IgD-negative memory B cell (primary cell): ENCODE measurements at regions not wholly inside any gene's neighbourhood (a gene's known extent, or its start where the extent isn't known, plus 50 kb on each side); places are given as distances from the start of the nearest gene placed in this dataset.
A peak's percentile ranks its signal among the peaks of the same experiment; 100 is the strongest.

Source experiments
- H3K27ac Mint-ChIP-seq, 3 donors: one replicate each; pipeline ENCODE4 v1.8.0; 2020 to 2022; ENCODE audit warnings: mild to moderate bottlenecking in 3 of 3, mixed read lengths in 3 of 3, moderate library complexity in 1 of 3
- H3K27me3 Mint-ChIP-seq: one replicate; pipeline ENCODE4 v1.8.0; 2021; ENCODE audit warnings: mixed read lengths
- H3K36me3 Mint-ChIP-seq: one replicate; pipeline ENCODE4 v1.8.0; 2020; ENCODE audit warnings: mild to moderate bottlenecking, mixed read lengths
- H3K4me1 Mint-ChIP-seq, 3 donors: one replicate each; pipeline ENCODE4 v1.8.0; 2020 to 2022; ENCODE audit warnings: mixed read lengths in 3 of 3, mild to moderate bottlenecking in 1 of 3
- H3K4me3 Mint-ChIP-seq, 4 donors: one replicate each; pipeline ENCODE4 v1.8.0; 2020 to 2022; ENCODE audit warnings: mild to moderate bottlenecking in 4 of 4, mixed read lengths in 4 of 4, moderate library complexity in 3 of 4
- H3K9me3 Mint-ChIP-seq, 3 donors: one replicate each; pipeline ENCODE4 v1.8.0; 2020 to 2021; ENCODE audit warnings: mixed read lengths in 3 of 3, mild to moderate bottlenecking in 1 of 3

DNA sequence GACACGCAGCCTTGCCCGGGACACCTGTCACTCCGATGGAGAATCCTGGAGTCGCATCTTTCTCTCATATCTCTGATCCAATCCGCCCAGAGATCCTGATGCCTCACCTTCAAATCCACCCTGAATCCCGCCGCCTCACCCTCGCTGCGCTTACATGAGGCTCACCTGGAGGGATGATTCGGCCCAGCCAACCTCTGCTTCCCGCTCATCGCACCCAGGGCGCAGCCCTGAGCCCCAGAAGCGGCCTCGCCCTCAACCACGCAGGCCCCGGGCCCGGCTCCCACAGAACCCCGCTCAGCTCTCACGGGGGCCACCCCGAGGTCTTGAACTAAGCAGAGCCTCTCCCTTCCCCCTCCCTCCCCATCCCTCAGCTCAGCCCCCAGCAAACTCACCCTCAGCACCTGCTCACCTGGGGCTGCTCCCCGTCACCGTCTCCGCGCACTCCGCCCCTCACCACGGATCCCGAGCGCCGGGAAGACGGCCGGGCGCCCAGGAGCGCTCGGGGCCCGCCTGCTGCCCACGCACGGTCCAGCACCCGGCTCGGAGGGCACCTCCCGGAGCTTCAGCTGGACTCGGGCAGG, 160.0 kb downstream of the NDUFA10 start:
- H3K27me3 Mint-ChIP-seq = no peaks in the 10 kb centered on the region
- no peaks in the 10 kb centered on the region for H3K36me3 Mint-ChIP-seq
- no peak overlapping the region for H3K4me3 Mint-ChIP-seq
- H3K9me3 Mint-ChIP-seq = no peaks in the 10 kb centered on the region
- H3K27ac Mint-ChIP-seq = no peak overlapping the region
- H3K4me1 Mint-ChIP-seq = no peaks in the 10 kb centered on the region

DNA sequence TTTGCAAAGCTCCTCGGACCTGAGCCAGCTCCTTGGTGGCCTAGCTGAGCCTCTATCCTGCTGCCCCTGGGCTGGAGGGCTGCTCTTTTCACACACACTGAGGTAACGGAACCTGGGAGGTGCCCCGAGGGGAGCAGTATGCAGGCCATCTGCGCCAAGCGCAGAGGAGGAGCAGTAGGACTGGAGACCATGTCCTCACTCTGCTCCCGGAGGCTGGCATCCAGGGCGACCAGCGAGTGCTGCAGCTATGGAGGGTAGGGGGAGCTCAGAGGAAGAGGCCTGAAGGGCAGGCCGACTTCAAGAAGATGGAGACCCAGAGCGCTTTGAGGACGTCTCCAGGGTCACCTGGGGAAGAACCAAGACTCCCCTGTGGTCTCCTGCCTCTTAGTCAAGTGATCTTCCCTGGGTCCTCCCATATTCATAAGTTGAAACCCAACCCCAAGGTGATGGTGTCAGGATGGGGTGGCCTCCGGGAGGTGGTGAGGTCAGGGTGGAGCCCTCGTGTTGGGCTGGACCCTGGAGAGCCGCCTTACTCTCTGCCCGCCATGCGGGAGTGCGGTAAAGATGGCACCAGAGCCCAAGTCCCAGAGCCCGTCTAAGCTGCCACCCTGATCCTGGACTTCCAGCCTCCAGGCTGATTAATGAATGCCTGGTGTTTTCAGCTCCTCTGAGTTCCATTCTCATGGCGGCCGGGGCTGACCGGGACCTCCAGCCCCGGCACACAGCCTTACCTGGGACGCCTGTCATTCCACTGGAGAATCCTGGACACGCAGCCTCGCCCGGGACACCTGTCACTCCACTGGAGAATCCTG, 160.7 kb downstream of the NDUFA10 start:
- Mint-ChIP-seq H3K27me3 (no peaks in the 10 kb centered on the region), H3K4me1 (peaks cover 0 to 2% (median 0%) of the 10 kb centered on the region in 3 donors), H3K27ac (no peak overlapping the region), H3K4me3 (no peak overlapping the region), H3K36me3 (no peaks in the 10 kb centered on the region), H3K9me3 (no peaks in the 10 kb centered on the region)

DNA sequence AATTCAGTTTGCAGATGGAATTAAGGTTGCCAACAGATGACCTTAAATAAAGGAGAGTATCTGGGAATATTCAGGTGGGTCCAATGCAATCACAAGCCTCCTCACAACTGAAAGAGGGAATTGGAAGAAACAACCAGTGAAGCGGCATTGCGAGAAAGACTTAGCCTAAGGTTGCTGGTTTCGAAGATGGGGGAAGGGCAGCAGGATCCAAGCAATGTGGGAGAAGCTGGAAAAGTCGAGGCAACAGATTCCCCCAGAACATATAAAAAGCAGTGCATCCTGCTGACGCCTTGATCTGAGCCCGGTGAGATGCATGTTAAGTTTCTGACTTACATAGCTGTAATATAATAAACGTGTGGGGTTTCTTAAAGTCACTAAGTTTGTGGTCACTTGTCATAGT, 162.5 kb downstream of the NDUFA10 start:
- Mint-ChIP-seq H3K27ac (no peak overlapping the region), H3K4me3 (no peak overlapping the region), H3K4me1 (peaks cover 0 to 2% (median 0%) of the 10 kb centered on the region in 3 donors), H3K9me3 (no peaks in the 10 kb centered on the region), H3K27me3 (peaks cover 1% of the 10 kb centered on the region), H3K36me3 (no peaks in the 10 kb centered on the region)

DNA sequence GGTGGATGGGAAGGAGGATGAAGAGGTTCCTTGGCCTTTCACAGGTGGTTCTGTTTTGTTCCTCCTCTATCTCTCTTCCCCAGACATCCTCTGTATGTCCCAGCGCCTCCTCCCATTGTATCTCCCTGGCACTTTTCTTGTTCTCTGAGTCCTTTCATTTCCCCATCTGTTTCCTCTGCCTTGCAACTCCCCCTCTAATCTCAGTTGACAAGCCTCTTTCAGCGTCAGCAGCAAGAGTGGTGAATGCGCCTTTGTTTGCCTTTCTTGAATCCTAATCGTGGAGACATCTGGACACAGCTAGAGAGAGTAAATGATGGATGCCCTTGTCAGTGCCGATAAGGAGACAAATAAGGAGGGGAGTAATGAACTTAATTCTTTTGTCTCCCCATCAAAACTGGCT, 167.0 kb downstream of the NDUFA10 start:
- Mint-ChIP-seq H3K9me3 (no peaks in the 10 kb centered on the region), H3K36me3 (no peaks in the 10 kb centered on the region), H3K4me3 (no peak overlapping the region), H3K27me3 (peaks cover 12% of the 10 kb centered on the region), H3K27ac (peak overlapping the region in 1 of 3 donors; percentile 44), H3K4me1 (peaks cover 0 to 2% (median 0%) of the 10 kb centered on the region in 3 donors)

DNA sequence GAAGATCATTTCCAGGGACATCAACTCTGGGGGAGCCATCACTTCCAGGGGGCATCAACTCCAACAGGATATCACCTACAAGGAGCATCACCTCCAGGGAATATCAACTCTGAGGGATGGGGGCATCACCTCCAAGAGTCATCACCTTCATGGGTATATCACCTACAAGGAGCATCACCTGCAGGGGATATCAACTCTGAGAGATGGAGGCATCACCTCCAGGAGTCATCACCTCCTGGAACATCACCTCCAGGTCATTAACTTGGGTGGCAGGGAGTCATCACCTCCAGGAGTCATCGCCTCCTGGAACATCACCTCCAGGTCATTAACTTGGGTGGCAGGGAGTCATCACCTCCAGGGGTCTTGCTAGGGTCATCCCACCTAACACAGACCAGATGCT, 167.6 kb downstream of the NDUFA10 start:
- Mint-ChIP-seq H3K27me3 (peaks cover 12% of the 10 kb centered on the region), H3K27ac (no peak overlapping the region), H3K4me1 (peaks cover 0 to 2% (median 0%) of the 10 kb centered on the region in 3 donors), H3K36me3 (no peaks in the 10 kb centered on the region), H3K4me3 (no peak overlapping the region), H3K9me3 (no peaks in the 10 kb centered on the region)

DNA sequence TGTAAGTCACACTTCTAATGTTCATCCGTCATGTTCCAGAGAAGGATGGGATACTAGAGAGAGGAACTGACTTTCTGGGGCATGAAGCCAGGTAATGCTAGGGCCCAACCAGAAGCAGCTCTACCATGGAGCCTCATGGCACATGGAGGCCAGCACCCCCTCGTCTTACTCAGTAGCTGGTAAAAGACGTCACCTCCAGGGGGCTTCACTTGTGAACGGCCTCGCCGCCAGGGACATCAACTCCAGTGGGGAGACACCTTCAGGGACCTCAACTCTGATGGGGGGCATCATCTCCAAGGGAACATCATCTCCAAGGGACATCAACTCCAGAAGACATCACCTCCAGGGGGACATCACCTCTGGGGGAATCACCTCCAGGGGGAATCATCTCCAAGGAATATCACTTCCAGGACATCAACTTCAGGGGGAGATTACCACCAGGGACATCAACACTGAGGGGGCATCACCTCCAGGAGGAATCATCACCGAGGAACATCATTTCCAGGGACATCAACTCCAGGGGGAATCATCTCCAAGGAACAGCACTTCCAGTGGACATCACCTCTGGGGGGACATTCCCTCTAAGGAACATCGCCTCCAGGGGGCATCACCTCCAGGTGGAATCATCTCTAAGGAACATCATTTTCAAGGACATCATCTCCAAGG, 168.4 kb downstream of the NDUFA10 start:
- no peak overlapping the region for H3K4me3 Mint-ChIP-seq
- peaks cover 0 to 2% (median 0%) of the 10 kb centered on the region in 3 donors for H3K9me3 Mint-ChIP-seq
- H3K4me1 Mint-ChIP-seq = peaks cover 0 to 2% (median 0%) of the 10 kb centered on the region in 3 donors
- H3K27ac Mint-ChIP-seq = no peak overlapping the region
- H3K27me3 Mint-ChIP-seq = peaks cover 12% of the 10 kb centered on the region
- H3K36me3 Mint-ChIP-seq = no peaks in the 10 kb centered on the region

DNA sequence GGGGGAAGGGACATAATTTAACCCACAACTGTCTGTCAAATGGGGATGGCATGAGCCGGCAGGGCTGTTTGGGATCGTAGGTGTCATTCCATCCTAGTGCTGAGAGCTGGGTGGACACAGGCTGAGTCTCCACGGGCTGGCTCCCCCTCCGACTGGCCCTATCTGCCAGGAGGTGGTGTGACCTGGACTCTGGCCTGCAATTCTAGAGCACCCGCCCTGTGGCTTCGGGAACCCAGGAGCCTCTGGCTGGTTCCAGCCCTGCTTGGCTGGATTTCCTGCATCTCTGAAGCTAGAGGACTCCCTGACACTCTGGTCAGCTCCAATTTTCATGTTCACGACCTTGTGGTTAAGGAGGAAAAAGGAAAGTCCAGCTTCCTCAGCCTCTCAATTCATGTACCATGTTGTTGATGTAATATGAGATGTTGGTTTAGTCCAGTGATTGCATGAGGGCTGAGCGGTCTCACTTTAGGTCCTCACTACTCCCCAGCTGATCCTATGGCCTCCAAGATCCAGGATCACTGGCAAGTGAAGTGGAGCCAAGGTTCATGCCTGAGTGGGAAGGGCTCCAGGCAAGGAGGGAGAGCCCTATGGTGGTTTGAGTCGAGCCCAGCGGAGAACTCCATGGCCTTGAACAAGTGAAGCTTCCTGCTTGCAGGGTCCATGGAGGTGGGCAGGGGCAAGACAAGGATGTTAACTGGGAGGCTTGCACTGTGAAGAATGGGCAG, 169.1 kb downstream of the NDUFA10 start:
- peaks cover 4 to 8% (median 6%) of the 10 kb centered on the region in 3 donors for H3K9me3 Mint-ChIP-seq

DNA sequence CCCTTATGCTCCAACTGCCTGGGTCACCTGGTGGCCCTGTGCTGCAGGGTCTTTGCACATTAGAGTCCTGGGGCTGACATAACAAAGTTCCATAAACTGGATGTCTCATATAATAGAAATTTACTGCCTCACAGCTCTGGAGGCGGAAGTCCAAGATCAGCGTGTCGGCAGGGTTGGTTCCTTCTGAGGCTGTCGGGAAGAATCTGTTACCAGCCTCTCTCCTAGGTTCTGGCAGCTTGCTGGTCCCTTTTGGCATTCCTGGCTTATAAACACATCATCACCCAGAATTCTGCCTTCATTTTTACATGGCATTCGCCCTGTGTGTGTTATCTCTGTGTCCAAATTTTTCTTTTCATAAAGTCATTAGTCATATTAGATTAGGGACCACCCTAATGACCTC, 170.5 kb downstream of the NDUFA10 start:
- Mint-ChIP-seq H3K27ac (no peak overlapping the region), H3K4me3 (no peak overlapping the region), H3K27me3 (peaks cover 12% of the 10 kb centered on the region), H3K9me3 (peaks cover 4 to 14% (median 11%) of the 10 kb centered on the region in 3 donors), H3K36me3 (no peaks in the 10 kb centered on the region), H3K4me1 (peaks cover 0 to 1% (median 0%) of the 10 kb centered on the region in 3 donors)

More for the DNA sequence above, 169.1 kb downstream of the NDUFA10 start:
- no peak overlapping the region for H3K4me3 Mint-ChIP-seq
- peaks cover 0 to 2% (median 0%) of the 10 kb centered on the region in 3 donors for H3K4me1 Mint-ChIP-seq
- H3K27ac Mint-ChIP-seq = no peak overlapping the region
- H3K27me3 Mint-ChIP-seq = peaks cover 12% of the 10 kb centered on the region
- H3K36me3 Mint-ChIP-seq = no peaks in the 10 kb centered on the region

DNA sequence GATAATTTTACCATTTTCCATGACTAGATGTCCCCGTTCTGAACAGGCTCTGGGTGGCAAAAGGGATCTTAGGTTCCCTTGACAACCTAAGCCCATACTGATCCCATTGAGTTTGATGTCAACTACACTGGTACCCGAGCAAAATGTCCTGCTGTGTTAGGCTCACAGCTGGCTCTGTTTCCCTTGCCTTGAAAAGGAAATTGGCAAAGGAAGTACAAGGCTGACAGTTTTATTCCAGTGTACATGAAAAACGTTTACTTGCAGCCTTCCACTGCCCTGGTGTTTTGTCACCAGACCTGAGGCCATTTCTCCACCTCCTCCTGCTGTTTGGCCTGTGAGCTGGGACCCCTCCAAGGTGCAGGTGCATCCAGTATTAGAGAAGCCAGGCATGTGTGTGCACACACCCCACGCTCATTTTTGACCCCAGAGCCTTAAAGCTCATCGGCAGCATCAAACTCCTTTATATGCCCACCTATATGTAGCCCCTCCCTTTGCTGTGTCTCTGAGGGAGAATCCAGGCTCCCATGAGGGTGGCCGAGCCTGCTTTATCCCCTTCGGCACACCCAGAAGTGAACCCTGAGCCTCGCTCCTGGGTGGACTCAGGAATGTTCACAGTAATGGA, 171.3 kb downstream of the NDUFA10 start:
- H3K4me1 Mint-ChIP-seq = no peaks in the 10 kb centered on the region
- H3K4me3 Mint-ChIP-seq = peak overlapping the region in 1 of 4 donors; percentile 60
- no peaks in the 10 kb centered on the region for H3K36me3 Mint-ChIP-seq
- H3K9me3 Mint-ChIP-seq = peaks cover 6 to 18% (median 17%) of the 10 kb centered on the region in 3 donors
- H3K27me3 Mint-ChIP-seq = peaks cover 12% of the 10 kb centered on the region
- no peak overlapping the region for H3K27ac Mint-ChIP-seq

DNA sequence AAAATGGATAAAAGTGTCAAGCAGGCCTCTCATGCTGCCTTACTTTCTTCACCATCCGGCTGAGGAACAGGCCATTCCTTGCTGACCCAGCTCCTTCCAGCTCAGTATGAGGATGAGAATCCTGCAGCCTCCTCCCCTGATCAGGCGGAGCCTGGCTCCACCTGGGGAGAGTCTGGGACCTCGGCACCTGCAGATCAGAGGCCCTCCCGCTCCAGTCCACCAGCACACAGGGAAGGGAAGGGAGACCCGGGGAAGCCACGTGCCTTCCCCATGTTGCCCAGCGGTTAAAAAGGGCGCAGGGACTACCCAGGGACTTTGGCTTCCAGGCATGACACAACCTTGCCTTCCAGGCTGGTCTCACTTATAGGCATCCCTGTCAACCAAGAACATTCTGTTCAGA, 172.0 kb downstream of the NDUFA10 start:
- Mint-ChIP-seq H3K36me3 (no peaks in the 10 kb centered on the region), H3K27ac (no peak overlapping the region), H3K9me3 (peaks cover 6 to 19% (median 17%) of the 10 kb centered on the region in 3 donors), H3K4me1 (no peaks in the 10 kb centered on the region), H3K27me3 (peaks cover 15% of the 10 kb centered on the region), H3K4me3 (no peak overlapping the region)

DNA sequence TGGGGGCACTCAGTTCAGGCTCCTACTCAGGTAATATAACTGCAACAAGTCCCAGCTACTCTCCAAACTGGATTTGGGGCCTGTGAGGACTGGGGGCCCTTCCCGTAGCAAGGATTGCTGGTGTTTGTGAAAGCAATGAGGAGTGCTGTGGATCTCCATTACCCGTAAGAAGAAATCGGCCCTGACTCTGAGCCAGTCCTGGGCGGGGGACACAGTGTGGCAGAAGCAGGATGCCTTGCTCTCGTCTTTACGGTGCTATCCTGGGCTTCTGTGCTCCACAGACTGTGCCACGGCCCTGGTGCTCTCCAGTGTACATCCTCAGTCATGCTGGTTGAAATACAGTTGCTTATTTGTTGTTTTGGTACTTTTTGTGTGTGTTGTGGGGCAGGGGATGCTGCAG, 172.9 kb downstream of the NDUFA10 start:
- H3K27ac Mint-ChIP-seq = no peak overlapping the region
- H3K4me3 Mint-ChIP-seq = no peak overlapping the region
- H3K27me3 Mint-ChIP-seq = peaks cover 13% of the 10 kb centered on the region
- H3K36me3 Mint-ChIP-seq = no peaks in the 10 kb centered on the region
- peaks cover 6 to 19% (median 17%) of the 10 kb centered on the region in 3 donors for H3K9me3 Mint-ChIP-seq
- no peaks in the 10 kb centered on the region for H3K4me1 Mint-ChIP-seq

DNA sequence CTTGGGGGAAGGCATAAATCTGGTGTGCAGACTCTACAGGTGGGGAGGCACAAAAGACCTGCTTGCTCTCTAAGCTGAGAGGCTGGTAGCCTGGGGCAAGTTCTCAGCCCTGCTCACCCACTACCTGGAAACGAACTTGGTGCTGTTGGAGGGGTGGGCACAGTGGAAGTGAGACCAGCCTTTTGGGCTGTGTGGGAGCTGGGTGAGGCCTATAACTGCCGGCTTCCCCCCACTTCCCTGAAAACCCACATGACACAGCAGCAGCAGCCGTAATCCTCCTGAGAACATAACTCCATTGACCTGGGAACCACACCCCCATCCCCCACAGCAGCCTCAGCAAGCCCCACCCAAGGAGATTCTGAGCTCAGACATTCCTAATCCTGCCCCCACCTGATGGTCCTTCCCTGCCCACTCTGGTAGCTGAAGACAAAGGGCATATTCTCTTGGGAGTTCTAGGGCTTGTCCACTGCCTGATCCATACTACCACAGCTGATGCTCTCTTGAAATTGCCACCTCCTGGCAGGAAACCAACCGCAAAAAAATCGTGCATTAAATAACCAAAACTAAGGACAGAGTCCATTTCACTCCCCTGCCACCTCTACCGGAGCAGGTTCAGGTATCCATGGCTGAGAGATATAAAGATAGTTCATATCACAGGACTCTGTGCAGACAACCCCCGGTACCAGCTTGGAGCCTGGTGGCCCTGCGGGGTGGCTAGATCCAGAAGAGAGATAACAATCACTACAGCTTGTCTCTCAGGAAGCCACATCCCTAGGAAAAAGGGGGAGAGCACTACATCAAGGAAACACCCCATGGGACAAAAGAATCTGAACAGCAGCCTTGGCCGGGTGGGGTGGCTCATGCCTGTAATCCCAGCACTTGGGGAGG, 178.1 kb downstream of the NDUFA10 start:
- H3K4me1 Mint-ChIP-seq = peaks cover 0 to 1% (median 0%) of the 10 kb centered on the region in 3 donors
- no peak overlapping the region for H3K27ac Mint-ChIP-seq
- peaks cover 8 to 42% (median 24%) of the 10 kb centered on the region in 3 donors for H3K9me3 Mint-ChIP-seq
- H3K36me3 Mint-ChIP-seq = no peaks in the 10 kb centered on the region
- H3K4me3 Mint-ChIP-seq = no peak overlapping the region
- peaks cover 4% of the 10 kb centered on the region for H3K27me3 Mint-ChIP-seq

DNA sequence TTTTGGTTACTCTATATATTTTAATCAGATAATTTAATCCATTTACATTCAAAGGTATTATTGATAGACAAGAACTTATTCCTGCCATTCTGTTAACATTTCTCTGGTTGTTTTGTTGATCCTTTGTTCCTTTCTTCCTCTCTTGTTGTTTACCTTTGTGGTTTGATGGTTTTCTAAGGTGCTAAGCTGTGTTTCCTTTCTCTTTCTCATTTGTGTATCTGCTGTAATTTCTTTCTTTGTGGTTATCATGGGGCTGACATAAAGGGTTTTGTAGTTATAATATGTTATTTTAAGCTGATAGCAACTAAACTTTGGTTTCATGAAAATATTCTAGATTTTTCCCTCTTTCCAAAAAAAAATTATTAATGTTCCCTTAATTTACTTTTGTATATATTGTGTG, 179.2 kb downstream of the NDUFA10 start:
- no peak overlapping the region for H3K27ac Mint-ChIP-seq
- no peak overlapping the region for H3K4me3 Mint-ChIP-seq
- H3K27me3 Mint-ChIP-seq = peaks cover 5% of the 10 kb centered on the region
- H3K4me1 Mint-ChIP-seq = peaks cover 0 to 1% (median 0%) of the 10 kb centered on the region in 3 donors
- H3K9me3 Mint-ChIP-seq = peaks cover 4 to 37% (median 19%) of the 10 kb centered on the region in 3 donors
- H3K36me3 Mint-ChIP-seq = no peaks in the 10 kb centered on the region

DNA sequence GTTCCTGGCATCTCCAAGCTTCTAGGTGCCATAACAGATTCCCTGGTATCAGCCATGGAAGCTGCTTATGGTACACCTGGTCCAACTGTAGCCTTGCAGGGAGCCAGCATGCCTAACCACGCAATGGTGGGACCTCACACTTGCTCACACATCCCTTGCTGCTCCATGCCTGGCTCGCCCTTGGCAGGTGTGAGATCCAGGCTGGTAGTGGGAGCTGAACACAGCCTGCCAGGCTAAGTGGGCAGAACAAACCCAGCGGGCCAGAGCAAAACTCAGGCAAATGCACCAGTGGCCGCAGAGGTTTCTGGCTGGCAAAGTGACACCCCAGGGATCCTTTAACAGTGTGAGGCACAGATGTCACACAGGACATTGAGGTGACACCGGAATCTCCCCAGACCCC, 185.8 kb downstream of the NDUFA10 start:
- Mint-ChIP-seq H3K9me3 (peaks cover 7 to 20% (median 13%) of the 10 kb centered on the region in 3 donors), H3K4me1 (no peaks in the 10 kb centered on the region), H3K27ac (no peak overlapping the region), H3K36me3 (no peaks in the 10 kb centered on the region), H3K27me3 (peaks cover 2% of the 10 kb centered on the region), H3K4me3 (no peak overlapping the region)
